GM23338 (cell line): ENCODE measurements at regions not wholly inside any gene's neighbourhood (a gene's known extent, or its start where the extent isn't known, plus 50 kb on each side); places are given as distances from the start of the nearest gene placed in this dataset.

Experiments used
- ATAC-seq: fragments of 200-7000 bp; cut with Tn5 transposase; 3 replicates; pipeline ENCODE4 v1.9.1; 2020
- DNase-seq: peaks from one replicate; pipeline ENCODE4 v3.0.0-alpha.2; 2015; ENCODE audit warnings: low spot score
- H2AFZ ChIP-seq: fragments of 200-600 bp; sonication (generic); 2 replicates; pipeline ENCODE4 v1.8.0; 2016; ENCODE audit warnings: antibody characterized with exemption, mild to moderate bottlenecking, moderate library complexity
- H3F3A ChIP-seq: fragments of 200-600 bp; sonication (generic); replicated peaks from 2 replicates; pipeline ENCODE4 v1.8.0; 2017; ENCODE audit warnings: antibody characterized with exemption, mixed run types, low read depth
- H3K27ac ChIP-seq: fragments of 200-600 bp; sonication (generic); 2 replicates; pipeline ENCODE4 v1.6.1; 2016; ENCODE audit warnings: low read depth
- H3K27me3 ChIP-seq: fragments of 200-600 bp; sonication (generic); 2 replicates; pipeline ENCODE4 v1.8.0; 2016; ENCODE audit warnings: mild to moderate bottlenecking, mixed run types, moderate library complexity; ENCODE audit not compliant: insufficient read depth
- H3K36me3 ChIP-seq: fragments of 200-600 bp; sonication (generic); 2 replicates; pipeline ENCODE4 v1.8.0; 2016; ENCODE audit warnings: mild to moderate bottlenecking; ENCODE audit not compliant: insufficient read depth
- H3K4me1 ChIP-seq: fragments of 200-600 bp; sonication (generic); 2 replicates; pipeline ENCODE4 v1.8.0; 2016; ENCODE audit warnings: mild to moderate bottlenecking, moderate library complexity; ENCODE audit not compliant: insufficient read depth
- H3K4me2 ChIP-seq: fragments of 200-600 bp; sonication (generic); 2 replicates; pipeline ENCODE4 v1.7.1; 2017; ENCODE audit warnings: mixed run types
- H3K4me3 ChIP-seq: fragments of 200-600 bp; sonication (generic); 2 replicates; pipeline ENCODE4 v1.6.1; 2016; ENCODE audit warnings: mixed run types
- H3K79me2 ChIP-seq: fragments of 200-600 bp; sonication (generic); replicated peaks from 2 replicates; pipeline ENCODE4 v1.8.0; 2017; ENCODE audit warnings: mild to moderate bottlenecking; ENCODE audit not compliant: insufficient read depth
- H3K9me2 ChIP-seq: fragments of 200-600 bp; sonication (generic); 2 replicates; pipeline ENCODE4 v1.8.0; 2017; ENCODE audit not compliant: insufficient read depth
- H4K20me1 ChIP-seq: fragments of 200-600 bp; sonication (generic); replicated peaks from 2 replicates; pipeline ENCODE4 v1.8.0; 2017; ENCODE audit warnings: mild to moderate bottlenecking; ENCODE audit not compliant: insufficient read depth
- H3K27ac Mint-ChIP-seq: 2 replicates; pipeline ENCODE4 v1.8.0; 2020; ENCODE audit warnings: inconsistent platforms, mild to moderate bottlenecking, moderate library complexity, mixed read lengths
- H3K27me3 Mint-ChIP-seq: 3 replicates; pipeline ENCODE4 v1.8.0; 2022; ENCODE audit warnings: low read depth, mild to moderate bottlenecking, moderate library complexity, mixed read lengths, inconsistent platforms; ENCODE audit not compliant: insufficient read depth, poor library complexity
- H3K36me3 Mint-ChIP-seq: 3 replicates; pipeline ENCODE4 v1.8.0; 2021; ENCODE audit warnings: low read depth, mild to moderate bottlenecking, inconsistent platforms, moderate library complexity, mixed read lengths
- H3K4me1 Mint-ChIP-seq: 3 replicates; pipeline ENCODE4 v1.8.0; 2020; ENCODE audit warnings: mild to moderate bottlenecking, inconsistent platforms, mixed read lengths
- H3K4me3 Mint-ChIP-seq: 3 replicates; pipeline ENCODE4 v1.8.0; 2021; ENCODE audit warnings: moderate library complexity, mild to moderate bottlenecking, inconsistent platforms, mixed read lengths
- H3K9me3 Mint-ChIP-seq: 3 replicates; pipeline ENCODE4 v1.8.0; 2020; ENCODE audit warnings: moderate library complexity, mild to moderate bottlenecking, inconsistent platforms, mixed read lengths
- CREB1 ChIP-seq: fragments of 250-450 bp; sonication (Bioruptor Pico); IDR thresholded peaks from 2 replicates; pipeline ENCODE4 v1.5.0; 2020; ENCODE audit warnings: low read depth, mild to moderate bottlenecking, moderate library complexity
- EZH2 ChIP-seq: fragments of 200-600 bp; sonication (generic); IDR thresholded peaks from one replicate; pipeline ENCODE4 v1.8.0; 2017; ENCODE audit warnings: antibody characterized with exemption, mild to moderate bottlenecking, low read depth; ENCODE audit not compliant: unreplicated experiment
- EZH2phosphoT487 ChIP-seq: fragments of 200-600 bp; sonication (generic); IDR thresholded peaks from one replicate; pipeline ENCODE4 v1.8.1; 2018; ENCODE audit warnings: antibody characterized with exemption; ENCODE audit not compliant: unreplicated experiment
- JUNB ChIP-seq: IDR thresholded peaks from one replicate; pipeline ENCODE4 v1.6.1; 2016; ENCODE audit warnings: antibody characterized with exemption; ENCODE audit not compliant: unreplicated experiment
- NANOG ChIP-seq: IDR thresholded peaks from 2 replicates; pipeline ENCODE4 v1.6.1; 2016; ENCODE audit warnings: antibody characterized with exemption, borderline replicate concordance
- POLR2AphosphoS5 ChIP-seq: IDR thresholded peaks from 2 replicates; pipeline ENCODE4 v1.6.1; 2016; ENCODE audit warnings: antibody characterized with exemption, low read depth
- STAT1 ChIP-seq: IDR thresholded peaks from one replicate; pipeline ENCODE4 v1.6.1; 2016; ENCODE audit warnings: antibody characterized with exemption; ENCODE audit not compliant: unreplicated experiment
- ZNF114 ChIP-seq: fragments of 250-450 bp; sonication (Bioruptor Pico); IDR thresholded peaks from 2 replicates; pipeline ENCODE4 v1.5.0; 2020; ENCODE audit warnings: mild to moderate bottlenecking, moderate library complexity
- ZNF331 ChIP-seq: fragments of 250-450 bp; sonication (Bioruptor Pico); IDR thresholded peaks from 2 replicates; pipeline ENCODE4 v1.5.0; 2020; ENCODE audit warnings: low read depth, mild to moderate bottlenecking, moderate library complexity
- TF ChIP-seq, protein P1 (sequence below), 2 experiments: fragments of 200-600 bp in 1 of 2; sonication (generic) in 1 of 2; conservative IDR thresholded peaks; 2 replicates each; pipeline versions ENCODE4 v1.5.1 to v1.6.1; 2016 to 2017; ENCODE audit warnings: antibody characterized with exemption in 2 of 2, low read depth in 2 of 2, mild to moderate bottlenecking in 2 of 2, moderate library complexity in 1 of 2
- TF ChIP-seq, protein P2 (sequence below): IDR thresholded peaks from 2 replicates; pipeline ENCODE4 v1.6.1; 2016; ENCODE audit warnings: antibody characterized with exemption
- TF ChIP-seq, protein P3 (sequence below): IDR thresholded peaks from one replicate; pipeline ENCODE4 v1.6.1; 2018; ENCODE audit warnings: antibody characterized with exemption; ENCODE audit not compliant: unreplicated experiment
- TF ChIP-seq, protein P4 (sequence below): fragments of 250-450 bp; sonication (Bioruptor Pico); IDR thresholded peaks from 2 replicates; pipeline ENCODE4 v1.5.0; 2020; ENCODE audit warnings: mild to moderate bottlenecking, moderate library complexity

DNA sequence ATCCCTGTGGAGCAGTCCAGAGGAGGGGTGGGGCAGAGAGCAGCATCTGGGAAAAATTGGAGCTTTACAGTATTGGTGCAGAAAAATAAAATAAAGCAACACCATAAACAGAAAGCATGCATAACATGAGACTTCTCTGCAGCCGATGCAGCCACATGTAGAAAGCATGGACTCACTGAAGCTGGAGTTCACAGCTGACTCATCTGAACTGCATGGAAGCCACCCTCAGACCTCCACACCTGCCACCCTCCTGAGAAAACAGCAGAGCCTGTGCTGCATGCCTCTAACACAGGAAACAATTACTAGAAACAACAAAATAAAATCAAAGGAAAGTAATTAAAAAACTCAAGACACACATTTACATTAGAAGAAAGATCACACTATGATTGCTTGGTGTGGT, 169.4 kb upstream of the ALKAL2 start:
- Histone ChIP-seq H3K9me2 (no peaks in the 10 kb centered on the region), H3K4me2 (no peak overlapping the region), H3K27ac (no peak overlapping the region), H3K36me3 (no peaks in the 10 kb centered on the region), H3K27me3 (no peaks in the 10 kb centered on the region), H3F3A (no peaks in the 10 kb centered on the region), H2AFZ (no peak overlapping the region), H3K4me1 (no peaks in the 10 kb centered on the region; the same call in 1 of the 2 replicates), H4K20me1 (no peaks in the 10 kb centered on the region), H3K79me2 (no peaks in the 10 kb centered on the region), H3K4me3 (no peak overlapping the region)
- H3K9me3 Mint-ChIP-seq, result no peaks in the 10 kb centered on the region
- H3K27ac Mint-ChIP-seq, result no peak overlapping the region
- no peak for DNase-seq
- peaks cover 21% of the 10 kb centered on the region for H3K4me1 Mint-ChIP-seq
- no peaks in the 10 kb centered on the region for H3K36me3 Mint-ChIP-seq
- H3K4me3 Mint-ChIP-seq, result no peak overlapping the region
- no peak for ATAC-seq
- H3K27me3 Mint-ChIP-seq, result peaks cover 4% of the 10 kb centered on the region
- no peak for TF ChIP-seq NANOG
- TF ChIP-seq CREB1 (CRISPR knock-in tag), result no peak
- no peak for TF ChIP-seq ZNF114 (CRISPR knock-in tag)
- no peak for TF ChIP-seq JUNB
- TF ChIP-seq, protein P1, sequence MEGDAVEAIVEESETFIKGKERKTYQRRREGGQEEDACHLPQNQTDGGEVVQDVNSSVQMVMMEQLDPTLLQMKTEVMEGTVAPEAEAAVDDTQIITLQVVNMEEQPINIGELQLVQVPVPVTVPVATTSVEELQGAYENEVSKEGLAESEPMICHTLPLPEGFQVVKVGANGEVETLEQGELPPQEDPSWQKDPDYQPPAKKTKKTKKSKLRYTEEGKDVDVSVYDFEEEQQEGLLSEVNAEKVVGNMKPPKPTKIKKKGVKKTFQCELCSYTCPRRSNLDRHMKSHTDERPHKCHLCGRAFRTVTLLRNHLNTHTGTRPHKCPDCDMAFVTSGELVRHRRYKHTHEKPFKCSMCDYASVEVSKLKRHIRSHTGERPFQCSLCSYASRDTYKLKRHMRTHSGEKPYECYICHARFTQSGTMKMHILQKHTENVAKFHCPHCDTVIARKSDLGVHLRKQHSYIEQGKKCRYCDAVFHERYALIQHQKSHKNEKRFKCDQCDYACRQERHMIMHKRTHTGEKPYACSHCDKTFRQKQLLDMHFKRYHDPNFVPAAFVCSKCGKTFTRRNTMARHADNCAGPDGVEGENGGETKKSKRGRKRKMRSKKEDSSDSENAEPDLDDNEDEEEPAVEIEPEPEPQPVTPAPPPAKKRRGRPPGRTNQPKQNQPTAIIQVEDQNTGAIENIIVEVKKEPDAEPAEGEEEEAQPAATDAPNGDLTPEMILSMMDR (conservative IDR thresholded peaks at IDR 0.05; ENCODE audit: low read depth in 2 of 2), result no peak
- TF ChIP-seq ZNF331, result no peak
- TF ChIP-seq, protein P2, sequence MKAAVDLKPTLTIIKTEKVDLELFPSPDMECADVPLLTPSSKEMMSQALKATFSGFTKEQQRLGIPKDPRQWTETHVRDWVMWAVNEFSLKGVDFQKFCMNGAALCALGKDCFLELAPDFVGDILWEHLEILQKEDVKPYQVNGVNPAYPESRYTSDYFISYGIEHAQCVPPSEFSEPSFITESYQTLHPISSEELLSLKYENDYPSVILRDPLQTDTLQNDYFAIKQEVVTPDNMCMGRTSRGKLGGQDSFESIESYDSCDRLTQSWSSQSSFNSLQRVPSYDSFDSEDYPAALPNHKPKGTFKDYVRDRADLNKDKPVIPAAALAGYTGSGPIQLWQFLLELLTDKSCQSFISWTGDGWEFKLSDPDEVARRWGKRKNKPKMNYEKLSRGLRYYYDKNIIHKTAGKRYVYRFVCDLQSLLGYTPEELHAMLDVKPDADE, result no peak
- no peak for TF ChIP-seq EZH2
- TF ChIP-seq, protein P3, sequence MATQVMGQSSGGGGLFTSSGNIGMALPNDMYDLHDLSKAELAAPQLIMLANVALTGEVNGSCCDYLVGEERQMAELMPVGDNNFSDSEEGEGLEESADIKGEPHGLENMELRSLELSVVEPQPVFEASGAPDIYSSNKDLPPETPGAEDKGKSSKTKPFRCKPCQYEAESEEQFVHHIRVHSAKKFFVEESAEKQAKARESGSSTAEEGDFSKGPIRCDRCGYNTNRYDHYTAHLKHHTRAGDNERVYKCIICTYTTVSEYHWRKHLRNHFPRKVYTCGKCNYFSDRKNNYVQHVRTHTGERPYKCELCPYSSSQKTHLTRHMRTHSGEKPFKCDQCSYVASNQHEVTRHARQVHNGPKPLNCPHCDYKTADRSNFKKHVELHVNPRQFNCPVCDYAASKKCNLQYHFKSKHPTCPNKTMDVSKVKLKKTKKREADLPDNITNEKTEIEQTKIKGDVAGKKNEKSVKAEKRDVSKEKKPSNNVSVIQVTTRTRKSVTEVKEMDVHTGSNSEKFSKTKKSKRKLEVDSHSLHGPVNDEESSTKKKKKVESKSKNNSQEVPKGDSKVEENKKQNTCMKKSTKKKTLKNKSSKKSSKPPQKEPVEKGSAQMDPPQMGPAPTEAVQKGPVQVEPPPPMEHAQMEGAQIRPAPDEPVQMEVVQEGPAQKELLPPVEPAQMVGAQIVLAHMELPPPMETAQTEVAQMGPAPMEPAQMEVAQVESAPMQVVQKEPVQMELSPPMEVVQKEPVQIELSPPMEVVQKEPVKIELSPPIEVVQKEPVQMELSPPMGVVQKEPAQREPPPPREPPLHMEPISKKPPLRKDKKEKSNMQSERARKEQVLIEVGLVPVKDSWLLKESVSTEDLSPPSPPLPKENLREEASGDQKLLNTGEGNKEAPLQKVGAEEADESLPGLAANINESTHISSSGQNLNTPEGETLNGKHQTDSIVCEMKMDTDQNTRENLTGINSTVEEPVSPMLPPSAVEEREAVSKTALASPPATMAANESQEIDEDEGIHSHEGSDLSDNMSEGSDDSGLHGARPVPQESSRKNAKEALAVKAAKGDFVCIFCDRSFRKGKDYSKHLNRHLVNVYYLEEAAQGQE, result no peak
- TF ChIP-seq, protein P4, sequence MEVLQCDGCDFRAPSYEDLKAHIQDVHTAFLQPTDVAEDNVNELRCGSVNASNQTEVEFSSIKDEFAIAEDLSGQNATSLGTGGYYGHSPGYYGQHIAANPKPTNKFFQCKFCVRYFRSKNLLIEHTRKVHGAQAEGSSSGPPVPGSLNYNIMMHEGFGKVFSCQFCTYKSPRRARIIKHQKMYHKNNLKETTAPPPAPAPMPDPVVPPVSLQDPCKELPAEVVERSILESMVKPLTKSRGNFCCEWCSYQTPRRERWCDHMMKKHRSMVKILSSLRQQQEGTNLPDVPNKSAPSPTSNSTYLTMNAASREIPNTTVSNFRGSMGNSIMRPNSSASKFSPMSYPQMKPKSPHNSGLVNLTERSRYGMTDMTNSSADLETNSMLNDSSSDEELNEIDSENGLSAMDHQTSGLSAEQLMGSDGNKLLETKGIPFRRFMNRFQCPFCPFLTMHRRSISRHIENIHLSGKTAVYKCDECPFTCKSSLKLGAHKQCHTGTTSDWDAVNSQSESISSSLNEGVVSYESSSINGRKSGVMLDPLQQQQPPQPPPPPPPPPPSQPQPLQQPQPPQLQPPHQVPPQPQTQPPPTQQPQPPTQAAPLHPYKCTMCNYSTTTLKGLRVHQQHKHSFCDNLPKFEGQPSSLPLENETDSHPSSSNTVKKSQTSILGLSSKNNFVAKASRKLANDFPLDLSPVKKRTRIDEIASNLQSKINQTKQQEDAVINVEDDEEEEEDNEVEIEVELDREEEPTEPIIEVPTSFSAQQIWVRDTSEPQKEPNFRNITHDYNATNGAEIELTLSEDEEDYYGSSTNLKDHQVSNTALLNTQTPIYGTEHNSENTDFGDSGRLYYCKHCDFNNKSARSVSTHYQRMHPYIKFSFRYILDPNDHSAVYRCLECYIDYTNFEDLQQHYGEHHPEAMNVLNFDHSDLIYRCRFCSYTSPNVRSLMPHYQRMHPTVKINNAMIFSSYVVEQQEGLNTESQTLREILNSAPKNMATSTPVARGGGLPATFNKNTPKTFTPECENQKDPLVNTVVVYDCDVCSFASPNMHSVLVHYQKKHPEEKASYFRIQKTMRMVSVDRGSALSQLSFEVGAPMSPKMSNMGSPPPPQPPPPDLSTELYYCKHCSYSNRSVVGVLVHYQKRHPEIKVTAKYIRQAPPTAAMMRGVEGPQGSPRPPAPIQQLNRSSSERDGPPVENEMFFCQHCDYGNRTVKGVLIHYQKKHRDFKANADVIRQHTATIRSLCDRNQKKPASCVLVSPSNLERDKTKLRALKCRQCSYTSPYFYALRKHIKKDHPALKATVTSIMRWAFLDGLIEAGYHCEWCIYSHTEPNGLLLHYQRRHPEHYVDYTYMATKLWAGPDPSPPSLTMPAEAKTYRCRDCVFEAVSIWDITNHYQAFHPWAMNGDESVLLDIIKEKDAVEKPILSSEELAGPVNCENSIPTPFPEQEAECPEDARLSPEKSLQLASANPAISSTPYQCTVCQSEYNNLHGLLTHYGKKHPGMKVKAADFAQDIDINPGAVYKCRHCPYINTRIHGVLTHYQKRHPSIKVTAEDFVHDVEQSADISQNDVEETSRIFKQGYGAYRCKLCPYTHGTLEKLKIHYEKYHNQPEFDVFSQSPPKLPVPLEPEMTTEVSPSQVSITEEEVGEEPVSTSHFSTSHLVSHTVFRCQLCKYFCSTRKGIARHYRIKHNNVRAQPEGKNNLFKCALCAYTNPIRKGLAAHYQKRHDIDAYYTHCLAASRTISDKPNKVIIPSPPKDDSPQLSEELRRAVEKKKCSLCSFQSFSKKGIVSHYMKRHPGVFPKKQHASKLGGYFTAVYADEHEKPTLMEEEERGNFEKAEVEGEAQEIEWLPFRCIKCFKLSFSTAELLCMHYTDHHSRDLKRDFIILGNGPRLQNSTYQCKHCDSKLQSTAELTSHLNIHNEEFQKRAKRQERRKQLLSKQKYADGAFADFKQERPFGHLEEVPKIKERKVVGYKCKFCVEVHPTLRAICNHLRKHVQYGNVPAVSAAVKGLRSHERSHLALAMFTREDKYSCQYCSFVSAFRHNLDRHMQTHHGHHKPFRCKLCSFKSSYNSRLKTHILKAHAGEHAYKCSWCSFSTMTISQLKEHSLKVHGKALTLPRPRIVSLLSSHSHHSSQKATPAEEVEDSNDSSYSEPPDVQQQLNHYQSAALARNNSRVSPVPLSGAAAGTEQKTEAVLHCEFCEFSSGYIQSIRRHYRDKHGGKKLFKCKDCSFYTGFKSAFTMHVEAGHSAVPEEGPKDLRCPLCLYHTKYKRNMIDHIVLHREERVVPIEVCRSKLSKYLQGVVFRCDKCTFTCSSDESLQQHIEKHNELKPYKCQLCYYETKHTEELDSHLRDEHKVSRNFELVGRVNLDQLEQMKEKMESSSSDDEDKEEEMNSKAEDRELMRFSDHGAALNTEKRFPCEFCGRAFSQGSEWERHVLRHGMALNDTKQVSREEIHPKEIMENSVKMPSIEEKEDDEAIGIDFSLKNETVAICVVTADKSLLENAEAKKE, result no peak
- TF ChIP-seq STAT1, result no peak
- TF ChIP-seq POLR2AphosphoS5, result no peak
- TF ChIP-seq EZH2phosphoT487, result no peak
